ENCODE measurements at regions not wholly inside any gene's neighbourhood (a gene's known extent, or its start where the extent isn't known, plus 50 kb on each side); places are given as distances from the start of the nearest gene placed in this dataset.

- Histone ChIP-seq H3K27me3 (ENCODE audit: control insufficient read depth, insufficient read depth, low read length, poor library complexity, severe bottlenecking) (no peaks in the 10 kb centered on the region), H3K27ac (ENCODE audit: low read depth, low read length) (no peak overlapping the region), H3K4me1 (ENCODE audit: control insufficient read depth, insufficient read depth, low read length) (no peaks in the 10 kb centered on the region), H3K9me3 (ENCODE audit: control insufficient read depth, low read length) (no peaks in the 10 kb centered on the region), H3K4me3 (ENCODE audit: low read length) (no peak overlapping the region), H3K9ac (ENCODE audit: extremely low read depth, low read length, poor library complexity, severe bottlenecking) (no peak overlapping the region), H3K36me3 (ENCODE audit: control insufficient read depth, insufficient read depth, low read length) (no peaks in the 10 kb centered on the region)
- H3K4me1 Mint-ChIP-seq: peaks cover 8% of the 10 kb centered on the region
- no peaks in the 10 kb centered on the region for H3K27me3 Mint-ChIP-seq (ENCODE audit: insufficient read depth)
- no peak overlapping the region for H3K4me3 Mint-ChIP-seq
- WGBS, 2 experiments (ENCODE audit: insufficient coverage in 1 of 2, insufficient read length in 1 of 2): 95 to 98% methylated on average over 12 to 18 of the region's 18 CpGs
- H3K9me3 Mint-ChIP-seq: no peaks in the 10 kb centered on the region
- no peaks in the 10 kb centered on the region for H3K36me3 Mint-ChIP-seq (ENCODE audit: low read depth)
- DNase-seq: no peak
- no peak overlapping the region for H3K27ac Mint-ChIP-seq
- TF ChIP-seq CTCF (conservative IDR thresholded peaks at IDR 0.05): no peak
Observed at GRCh38 chr5:25991639-25992038, 1046.7 kb downstream of the CDH9 start.

DNA sequence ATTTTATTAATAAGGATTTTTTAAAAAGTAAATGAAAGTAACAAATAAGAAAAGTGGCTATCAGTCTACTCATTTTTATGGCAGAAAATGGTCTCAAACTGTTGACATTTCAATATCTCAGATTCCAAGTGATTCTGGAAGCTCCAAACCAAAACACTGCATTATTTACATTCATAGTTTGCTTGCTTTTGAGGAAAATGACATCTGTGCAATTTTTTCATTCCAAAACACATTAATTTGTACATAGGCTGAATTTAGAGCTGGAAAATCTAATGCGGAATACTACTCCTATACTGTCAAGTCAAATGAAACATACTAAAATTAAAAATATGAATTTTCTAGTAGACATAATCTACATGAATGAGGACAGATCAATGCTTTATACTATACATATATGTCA lies 1047.6 kb downstream of the CDH9 start:
- no peak overlapping the region for H3K27ac Mint-ChIP-seq
- H3K4me3 ChIP-seq (ENCODE audit: low read length): no peak overlapping the region
- WGBS, 2 experiments (ENCODE audit: insufficient coverage in 1 of 2, insufficient read length in 1 of 2): no CpG with 5 or more reads among the region's 1 CpG
- H3K27me3 Mint-ChIP-seq (ENCODE audit: insufficient read depth): no peaks in the 10 kb centered on the region
- DNase-seq: no peak
- no peaks in the 10 kb centered on the region for H3K9me3 Mint-ChIP-seq
- H3K36me3 ChIP-seq (ENCODE audit: control insufficient read depth, insufficient read depth, low read length): no peaks in the 10 kb centered on the region
- H3K4me3 Mint-ChIP-seq: no peak overlapping the region
- no peak for TF ChIP-seq CTCF (conservative IDR thresholded peaks at IDR 0.05)
- H3K9me3 ChIP-seq (ENCODE audit: control insufficient read depth, low read length): no peaks in the 10 kb centered on the region
- H3K27ac ChIP-seq (ENCODE audit: low read depth, low read length): no peak overlapping the region
- H3K9ac ChIP-seq (ENCODE audit: extremely low read depth, low read length, poor library complexity, severe bottlenecking): no peak overlapping the region
- H3K4me1 ChIP-seq (ENCODE audit: control insufficient read depth, insufficient read depth, low read length): no peaks in the 10 kb centered on the region
- H3K36me3 Mint-ChIP-seq (ENCODE audit: low read depth): no peaks in the 10 kb centered on the region
- peaks cover 8% of the 10 kb centered on the region for H3K4me1 Mint-ChIP-seq
- H3K27me3 ChIP-seq (ENCODE audit: control insufficient read depth, insufficient read depth, low read length, poor library complexity, severe bottlenecking): no peaks in the 10 kb centered on the region

DNA sequence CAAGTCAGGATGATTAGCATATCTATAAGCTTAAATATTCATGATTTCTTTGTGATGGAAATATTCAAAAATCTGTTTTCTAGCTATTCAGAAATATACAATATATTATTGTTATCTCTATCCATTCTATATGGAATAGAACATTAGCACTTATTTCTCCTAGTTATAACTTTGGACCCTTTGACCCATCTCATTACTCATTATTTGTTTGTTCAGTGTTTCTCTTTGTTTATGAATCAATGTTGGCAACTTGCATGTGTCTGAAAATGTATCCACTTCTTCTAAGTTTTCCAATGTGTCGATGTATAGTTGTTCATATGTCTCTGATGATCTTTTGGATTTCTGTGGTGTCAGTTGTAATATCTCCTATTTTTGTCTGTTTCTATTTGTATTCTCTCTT lies 1059.3 kb downstream of the CDH9 start:
- TF ChIP-seq CTCF (conservative IDR thresholded peaks at IDR 0.05): no peak
- H3K27ac Mint-ChIP-seq: no peak overlapping the region
- H3K9ac ChIP-seq (ENCODE audit: extremely low read depth, low read length, poor library complexity, severe bottlenecking): no peak overlapping the region
- no peak overlapping the region for H3K27ac ChIP-seq (ENCODE audit: low read depth, low read length)
- H3K4me3 Mint-ChIP-seq: no peak overlapping the region
- H3K9me3 Mint-ChIP-seq: peaks cover 26% of the 10 kb centered on the region
- no peaks in the 10 kb centered on the region for H3K36me3 Mint-ChIP-seq (ENCODE audit: low read depth)
- 100% methylated on average over 1 of the region's 1 CpG; no CpG with 5 or more reads in 1 of the 2 experiments for WGBS, 2 experiments (ENCODE audit: insufficient coverage in 1 of 2, insufficient read length in 1 of 2)
- no peak for DNase-seq
- no peaks in the 10 kb centered on the region for H3K36me3 ChIP-seq (ENCODE audit: control insufficient read depth, insufficient read depth, low read length)
- H3K27me3 Mint-ChIP-seq (ENCODE audit: insufficient read depth): no peaks in the 10 kb centered on the region
- no peaks in the 10 kb centered on the region for H3K4me1 ChIP-seq (ENCODE audit: control insufficient read depth, insufficient read depth, low read length)
- peaks cover 25% of the 10 kb centered on the region for H3K9me3 ChIP-seq (ENCODE audit: control insufficient read depth, low read length)
- no peaks in the 10 kb centered on the region for H3K4me1 Mint-ChIP-seq
- no peaks in the 10 kb centered on the region for H3K27me3 ChIP-seq (ENCODE audit: control insufficient read depth, insufficient read depth, low read length, poor library complexity, severe bottlenecking)
- no peak overlapping the region for H3K4me3 ChIP-seq (ENCODE audit: low read length)

Measured in endodermal cell (in vitro differentiated cells).